ENCODE measurements at regions not wholly inside any gene's neighbourhood (a gene's known extent, or its start where the extent isn't known, plus 50 kb on each side); places are given as distances from the start of the nearest gene placed in this dataset.
"Not testable (repeated sequence)": the region's sequence is repeated elsewhere in the genome, so short reads cannot be mapped to it uniquely, and the experiment has no call there.

DNA sequence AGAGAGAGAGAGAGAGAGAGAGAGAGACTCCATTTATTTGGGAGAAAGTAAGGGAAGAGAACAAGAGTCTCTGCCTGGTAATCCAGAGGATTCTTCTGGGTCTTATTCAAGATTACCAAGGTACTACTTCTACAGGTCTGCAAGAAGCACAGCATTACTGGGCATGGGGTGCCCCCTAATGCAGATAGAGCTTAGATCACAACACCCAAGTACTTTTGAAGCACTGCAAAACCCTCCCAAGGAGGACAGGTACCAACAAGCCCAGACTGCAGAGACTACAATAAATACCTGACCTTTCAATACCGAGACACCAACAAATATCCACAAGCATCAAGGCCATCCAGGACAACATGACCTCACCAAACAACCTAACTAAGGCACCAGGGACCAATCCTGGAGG is 94.7 kb upstream of the PHF24 start:
- H3K9me3 ChIP-seq (replicated peaks; ENCODE audit: control insufficient read depth, low read depth, low read length): peaks cover under 1% of the 10 kb centered on the region
- peaks cover 3% of the 10 kb centered on the region for H3K27me3 ChIP-seq (ENCODE audit: control insufficient read depth, insufficient read depth, low read length)
- WGBS (ENCODE audit: insufficient coverage): no CpG with 5 or more reads among the region's 1 CpG
- H3K4me3 ChIP-seq (ENCODE audit: low read length): no peak overlapping the region
- DNase-seq: no peak
- H3K27ac ChIP-seq (ENCODE audit: low read length): no peak overlapping the region
- no peaks in the 10 kb centered on the region for H3K36me3 ChIP-seq (ENCODE audit: control insufficient read depth, insufficient read depth, low read length)
- H3K4me1 ChIP-seq (ENCODE audit: control insufficient read depth, insufficient read depth, low read length): no peaks in the 10 kb centered on the region

DNA sequence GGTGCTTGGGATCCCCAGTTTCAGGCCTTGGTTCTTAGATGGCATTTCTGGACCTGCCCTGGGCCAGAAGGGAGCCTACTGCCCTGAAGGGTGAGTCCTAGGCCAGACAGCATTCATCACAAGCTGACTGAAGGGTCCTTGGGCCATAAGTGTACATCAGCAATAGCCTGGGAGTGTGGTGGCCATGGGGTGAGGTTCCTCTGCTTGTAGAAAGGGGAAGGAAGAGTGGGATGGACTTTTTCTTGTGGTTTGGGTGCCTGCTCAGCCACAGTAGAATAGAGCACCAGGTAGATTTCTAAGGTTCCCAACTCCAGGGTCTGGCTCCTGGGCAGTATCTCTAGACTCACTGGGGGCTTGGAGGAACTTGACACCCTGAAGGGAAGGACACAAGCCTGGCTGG is 95.2 kb upstream of the PHF24 start:
- H3K4me1 ChIP-seq (ENCODE audit: control insufficient read depth, insufficient read depth, low read length): no peaks in the 10 kb centered on the region
- H3K4me3 ChIP-seq (ENCODE audit: low read length): no peak overlapping the region
- peaks cover 4% of the 10 kb centered on the region for H3K9me3 ChIP-seq (replicated peaks; ENCODE audit: control insufficient read depth, low read depth, low read length)
- no peak overlapping the region for H3K27ac ChIP-seq (ENCODE audit: low read length)
- no peaks in the 10 kb centered on the region for H3K36me3 ChIP-seq (ENCODE audit: control insufficient read depth, insufficient read depth, low read length)
- DNase-seq: no peak
- H3K27me3 ChIP-seq (ENCODE audit: control insufficient read depth, insufficient read depth, low read length): peaks cover 3% of the 10 kb centered on the region

DNA sequence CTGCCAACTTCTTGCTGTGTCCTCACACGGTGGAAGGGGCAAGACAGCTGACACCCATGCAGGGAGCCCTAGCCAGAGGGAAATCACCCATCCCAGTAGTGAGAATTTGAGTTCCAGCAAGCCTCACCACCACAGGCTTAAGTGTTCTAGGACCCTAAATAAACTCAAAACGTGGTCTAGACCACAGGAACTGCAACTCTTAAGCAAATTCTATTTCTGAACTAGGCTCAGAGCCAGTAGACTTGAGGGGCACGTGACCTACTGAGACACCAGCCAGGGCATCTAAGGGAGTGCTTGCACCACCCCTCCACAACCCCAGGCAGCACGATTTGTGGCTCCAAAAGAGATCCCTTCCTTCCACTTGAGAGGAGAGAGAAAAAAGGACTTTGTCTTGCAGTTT is 96.0 kb upstream of the PHF24 start:
- Histone ChIP-seq H3K27ac (ENCODE audit: low read length) (no peak overlapping the region), H3K27me3 (ENCODE audit: control insufficient read depth, insufficient read depth, low read length) (peaks cover 3% of the 10 kb centered on the region), H3K9me3 (replicated peaks; ENCODE audit: control insufficient read depth, low read depth, low read length) (peaks cover 7% of the 10 kb centered on the region), H3K4me1 (ENCODE audit: control insufficient read depth, insufficient read depth, low read length) (no peaks in the 10 kb centered on the region), H3K36me3 (ENCODE audit: control insufficient read depth, insufficient read depth, low read length) (no peaks in the 10 kb centered on the region), H3K4me3 (ENCODE audit: low read length) (no peak overlapping the region)
- 22% methylated on average over 3 of the region's 4 CpGs for WGBS (ENCODE audit: insufficient coverage)
- DNase-seq: no peak

DNA sequence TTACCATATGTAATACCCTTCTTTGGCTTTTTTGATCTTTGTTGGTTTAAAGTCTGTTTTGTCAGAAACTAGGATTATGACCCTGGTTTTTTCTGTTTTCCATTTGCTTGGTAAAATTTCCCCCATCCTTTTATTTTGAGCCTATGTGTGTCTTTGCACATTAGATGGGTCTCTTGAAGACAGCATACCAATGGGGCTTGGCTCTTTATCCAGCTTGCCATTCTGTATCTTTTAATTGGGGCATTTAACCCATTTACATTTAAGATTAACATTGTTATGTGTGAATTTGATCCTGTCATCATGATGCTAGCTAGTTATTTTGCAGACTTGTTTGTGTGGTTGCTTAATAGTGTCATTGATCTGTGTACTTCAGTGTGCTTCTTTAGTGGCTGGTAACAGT is 103.1 kb upstream of the PHF24 start:
- H3K4me1 ChIP-seq (ENCODE audit: control insufficient read depth, insufficient read depth, low read length); H3K4me3 ChIP-seq (ENCODE audit: low read length); DNase-seq; H3K36me3 ChIP-seq (ENCODE audit: control insufficient read depth, insufficient read depth, low read length); H3K27me3 ChIP-seq (ENCODE audit: control insufficient read depth, insufficient read depth, low read length); H3K27ac ChIP-seq (ENCODE audit: low read length): not testable (repeated sequence)
- peaks cover 12% of the 10 kb centered on the region for H3K9me3 ChIP-seq (replicated peaks; ENCODE audit: control insufficient read depth, low read depth, low read length)

DNA sequence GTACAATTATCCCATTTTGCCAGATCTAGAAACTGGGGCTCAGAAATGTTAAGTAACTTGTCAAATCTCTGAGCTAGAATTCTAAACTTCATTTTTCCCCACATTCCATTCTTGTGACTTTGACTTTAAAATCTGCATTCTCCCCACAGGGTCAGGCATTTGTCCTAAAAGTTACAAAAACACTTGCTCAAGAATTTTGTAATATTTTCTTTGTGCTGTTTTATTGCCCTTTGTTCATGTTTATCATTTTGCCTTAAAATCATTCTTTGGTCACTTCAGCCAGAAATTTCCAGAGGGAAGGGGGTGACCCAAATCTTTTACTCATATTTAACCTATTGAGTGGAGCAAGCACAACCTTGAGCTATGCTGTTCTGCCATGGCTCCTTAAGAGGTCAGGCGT is 120.1 kb upstream of the CCL21 start:
- Histone ChIP-seq H3K4me3 (ENCODE audit: low read length) (no peak overlapping the region), H3K27me3 (ENCODE audit: control insufficient read depth, insufficient read depth, low read length) (no peaks in the 10 kb centered on the region), H3K27ac (ENCODE audit: low read length) (no peak overlapping the region), H3K36me3 (ENCODE audit: control insufficient read depth, insufficient read depth, low read length) (no peaks in the 10 kb centered on the region), H3K4me1 (ENCODE audit: control insufficient read depth, insufficient read depth, low read length) (no peaks in the 10 kb centered on the region), H3K9me3 (replicated peaks; ENCODE audit: control insufficient read depth, low read depth, low read length) (no peaks in the 10 kb centered on the region)
- WGBS (ENCODE audit: insufficient coverage): 70% methylated on average over 1 of the region's 1 CpG
- no peak for DNase-seq

DNA sequence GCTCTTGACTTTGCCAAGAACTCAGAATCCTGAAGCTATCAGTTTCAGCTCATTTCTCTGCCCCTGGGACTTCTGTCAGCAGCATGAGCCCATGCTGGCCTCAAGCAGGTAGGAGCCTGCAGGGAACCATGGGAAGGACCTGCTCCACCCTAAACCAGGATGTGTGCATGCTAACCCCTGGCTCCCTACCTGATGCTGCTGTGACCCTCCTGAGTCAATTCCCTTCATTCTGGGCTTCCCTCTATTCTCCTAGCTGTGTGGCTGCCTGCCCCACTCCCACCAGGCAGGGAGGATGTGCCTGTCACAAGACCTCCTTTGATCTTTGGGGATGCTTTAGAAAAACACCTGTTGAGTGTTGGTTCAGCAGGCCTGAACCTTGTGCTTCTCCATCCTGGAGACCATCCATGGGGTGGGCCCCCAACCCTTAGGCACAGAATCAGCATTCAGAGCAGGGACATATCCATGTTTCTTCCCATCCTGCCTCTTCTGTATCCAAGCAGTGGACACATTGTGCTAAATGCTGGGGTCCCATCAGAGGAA is 117.1 kb upstream of the CCL21 start:
- H3K4me1 ChIP-seq (ENCODE audit: control insufficient read depth, insufficient read depth, low read length): no peaks in the 10 kb centered on the region
- H3K4me3 ChIP-seq (ENCODE audit: low read length): no peak overlapping the region
- DNase-seq: no peak
- H3K36me3 ChIP-seq (ENCODE audit: control insufficient read depth, insufficient read depth, low read length): no peaks in the 10 kb centered on the region
- H3K27ac ChIP-seq (ENCODE audit: low read length): no peak overlapping the region
- no peaks in the 10 kb centered on the region for H3K27me3 ChIP-seq (ENCODE audit: control insufficient read depth, insufficient read depth, low read length)
- no peaks in the 10 kb centered on the region for H3K9me3 ChIP-seq (replicated peaks; ENCODE audit: control insufficient read depth, low read depth, low read length)

DNA sequence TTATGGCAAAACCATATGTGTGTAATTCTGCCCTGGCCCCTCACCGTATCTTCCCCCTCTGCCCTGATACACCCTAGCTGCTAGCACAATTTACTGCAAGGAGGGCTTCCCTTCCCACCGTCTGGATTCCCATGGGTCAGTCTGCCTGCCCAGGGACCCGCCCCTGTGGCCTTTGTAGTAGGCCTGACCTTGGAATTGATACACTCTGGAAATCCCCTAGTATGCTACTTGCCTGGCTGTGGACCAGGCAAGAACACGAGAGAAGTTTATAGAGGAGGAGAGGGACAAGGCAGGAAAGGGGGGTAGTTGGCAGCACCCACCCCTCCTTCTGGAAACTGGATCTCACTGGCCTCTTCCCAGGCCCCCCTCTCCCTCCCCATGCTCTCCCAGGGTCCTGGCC is 115.8 kb upstream of the CCL21 start:
- Histone ChIP-seq H3K36me3 (ENCODE audit: control insufficient read depth, insufficient read depth, low read length) (no peaks in the 10 kb centered on the region), H3K27me3 (ENCODE audit: control insufficient read depth, insufficient read depth, low read length) (no peaks in the 10 kb centered on the region), H3K27ac (ENCODE audit: low read length) (no peak overlapping the region), H3K9me3 (replicated peaks; ENCODE audit: control insufficient read depth, low read depth, low read length) (no peaks in the 10 kb centered on the region), H3K4me1 (ENCODE audit: control insufficient read depth, insufficient read depth, low read length) (no peaks in the 10 kb centered on the region), H3K4me3 (ENCODE audit: low read length) (no peak overlapping the region)
- no peak for DNase-seq
- 40% methylated on average over 2 of the region's 4 CpGs for WGBS (ENCODE audit: insufficient coverage)

DNA sequence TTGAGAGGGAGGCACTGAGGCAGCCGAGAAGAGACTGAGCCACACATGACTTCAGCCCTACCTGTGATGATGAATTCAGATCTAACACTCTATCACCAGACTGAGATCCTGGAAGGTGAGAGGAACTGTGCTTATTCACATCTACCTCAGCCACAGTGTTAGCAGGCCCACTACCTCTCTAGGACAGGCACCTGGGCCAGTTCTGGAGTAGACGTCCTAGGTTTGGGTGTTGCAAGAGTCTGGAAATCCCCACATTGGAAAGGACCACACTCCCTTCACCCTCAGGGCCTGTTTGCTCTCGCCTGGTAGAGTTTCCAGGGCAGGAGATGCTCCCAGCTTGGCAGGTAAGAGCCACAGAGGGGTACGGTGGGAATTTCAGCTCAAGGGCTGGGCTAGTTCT is 113.8 kb upstream of the CCL21 start:
- H3K36me3 ChIP-seq (ENCODE audit: control insufficient read depth, insufficient read depth, low read length): no peaks in the 10 kb centered on the region
- no peak overlapping the region for H3K4me3 ChIP-seq (ENCODE audit: low read length)
- 71% methylated on average over 2 of the region's 4 CpGs for WGBS (ENCODE audit: insufficient coverage)
- peaks cover 4% of the 10 kb centered on the region for H3K9me3 ChIP-seq (replicated peaks; ENCODE audit: control insufficient read depth, low read depth, low read length)
- DNase-seq: no peak
- H3K27me3 ChIP-seq (ENCODE audit: control insufficient read depth, insufficient read depth, low read length): no peaks in the 10 kb centered on the region
- no peaks in the 10 kb centered on the region for H3K4me1 ChIP-seq (ENCODE audit: control insufficient read depth, insufficient read depth, low read length)
- no peak overlapping the region for H3K27ac ChIP-seq (ENCODE audit: low read length)

DNA sequence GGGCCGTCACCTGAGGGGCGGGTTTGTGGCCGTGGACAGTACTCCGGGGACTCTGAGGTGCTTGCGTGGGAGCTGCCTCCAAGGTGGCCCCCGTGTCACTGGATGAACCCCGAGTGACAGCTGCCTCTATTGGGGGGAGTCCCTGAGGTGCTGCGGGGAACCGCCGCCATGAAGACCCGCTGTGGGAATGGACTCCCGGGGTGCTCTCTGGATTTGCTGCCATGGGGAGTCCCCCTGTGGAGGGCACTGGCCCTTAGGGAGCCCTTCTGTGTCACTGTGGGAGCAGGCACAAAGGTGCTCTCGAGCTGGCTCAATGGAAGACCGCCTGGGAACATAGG is 100.2 kb upstream of the CCL21 start:
- Histone ChIP-seq H3K27ac (ENCODE audit: low read length) (no peak overlapping the region), H3K4me3 (ENCODE audit: low read length) (no peak overlapping the region)
- WGBS (ENCODE audit: insufficient coverage): 60% methylated on average over 14 of the region's 14 CpGs

DNA sequence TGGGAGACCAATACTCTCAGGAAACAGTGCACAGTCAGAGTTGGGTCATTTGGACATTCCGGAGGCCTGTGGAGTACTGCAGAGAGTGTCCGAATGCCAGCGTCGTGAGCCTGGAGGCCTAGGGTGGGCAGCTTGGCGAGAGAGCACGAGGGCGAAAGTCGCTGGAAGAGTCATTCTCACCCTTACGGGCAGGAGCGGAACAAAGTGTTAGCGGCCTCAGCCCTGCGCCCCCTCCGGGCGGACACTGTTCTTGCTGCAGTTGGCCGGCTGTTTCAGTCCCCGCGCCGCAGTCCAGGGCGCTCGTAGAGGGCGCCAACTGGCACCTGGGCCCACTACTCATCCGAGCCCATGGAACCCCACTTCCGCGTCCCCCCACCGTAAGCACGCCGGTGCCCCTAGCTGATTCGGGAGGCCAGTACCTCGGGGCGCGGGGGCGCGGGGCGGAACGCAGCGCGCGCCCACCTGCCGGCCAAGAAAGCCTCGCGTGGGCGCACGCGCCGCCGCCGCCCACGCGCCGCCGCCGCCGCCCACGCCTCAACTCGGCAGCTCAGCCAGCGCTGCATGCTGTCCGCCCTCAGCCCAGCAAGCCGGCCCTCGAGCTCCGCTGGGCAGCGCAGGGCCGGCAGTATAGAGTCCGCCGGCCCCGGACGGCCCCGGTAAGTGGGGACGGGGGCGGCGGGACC is 99.7 kb upstream of the CCL21 start:
- peaks cover 5% of the 10 kb centered on the region for H3K4me1 ChIP-seq (ENCODE audit: control insufficient read depth, insufficient read depth, low read length)
- H3K27ac ChIP-seq (ENCODE audit: low read length): no peak overlapping the region
- H3K9me3 ChIP-seq (replicated peaks; ENCODE audit: control insufficient read depth, low read depth, low read length): peaks cover 3% of the 10 kb centered on the region
- no peak overlapping the region for H3K4me3 ChIP-seq (ENCODE audit: low read length)
- DNase-seq: peak; percentile 4
- peaks cover 24% of the 10 kb centered on the region for H3K27me3 ChIP-seq (ENCODE audit: control insufficient read depth, insufficient read depth, low read length)
- H3K36me3 ChIP-seq (ENCODE audit: control insufficient read depth, insufficient read depth, low read length): no peaks in the 10 kb centered on the region
- WGBS (ENCODE audit: insufficient coverage): 8% methylated on average over 69 of the region's 70 CpGs

More for the DNA sequence above, 100.2 kb upstream of the CCL21 start:
- no peak for DNase-seq
- peaks cover 24% of the 10 kb centered on the region for H3K27me3 ChIP-seq (ENCODE audit: control insufficient read depth, insufficient read depth, low read length)
- no peaks in the 10 kb centered on the region for H3K36me3 ChIP-seq (ENCODE audit: control insufficient read depth, insufficient read depth, low read length)
- peaks cover 5% of the 10 kb centered on the region for H3K4me1 ChIP-seq (ENCODE audit: control insufficient read depth, insufficient read depth, low read length)
- peaks cover 1% of the 10 kb centered on the region for H3K9me3 ChIP-seq (replicated peaks; ENCODE audit: control insufficient read depth, low read depth, low read length)

DNA sequence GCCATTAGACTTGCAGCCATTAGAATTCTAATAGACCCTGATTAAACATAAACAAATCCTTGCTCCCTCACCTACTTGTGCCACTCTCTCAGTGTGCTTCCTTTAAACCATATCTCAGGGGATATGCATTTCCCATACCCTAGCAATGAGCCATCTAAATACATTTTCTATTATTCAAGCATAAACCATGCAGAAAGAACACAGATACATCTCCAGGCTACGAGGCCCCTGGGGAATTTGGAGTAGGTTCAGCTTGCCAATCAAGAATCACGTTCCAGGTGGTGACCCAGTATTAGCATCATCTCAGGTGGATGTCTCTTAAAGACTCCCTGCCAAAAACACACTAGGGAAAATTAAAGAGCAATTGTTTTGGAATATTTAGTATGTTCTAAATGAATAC is 93.0 kb upstream of the CCL21 start:
- peaks cover 3% of the 10 kb centered on the region for H3K9me3 ChIP-seq (replicated peaks; ENCODE audit: control insufficient read depth, low read depth, low read length)
- H3K4me3 ChIP-seq (ENCODE audit: low read length): no peak overlapping the region
- H3K36me3 ChIP-seq (ENCODE audit: control insufficient read depth, insufficient read depth, low read length): no peaks in the 10 kb centered on the region
- H3K27ac ChIP-seq (ENCODE audit: low read length): no peak overlapping the region
- no CpG with 5 or more reads among the region's 2 CpGs for WGBS (ENCODE audit: insufficient coverage)
- no peaks in the 10 kb centered on the region for H3K4me1 ChIP-seq (ENCODE audit: control insufficient read depth, insufficient read depth, low read length)
- DNase-seq: no peak
- H3K27me3 ChIP-seq (ENCODE audit: control insufficient read depth, insufficient read depth, low read length): no peaks in the 10 kb centered on the region
